ENCODE measurements at regions not wholly inside any gene's neighbourhood (a gene's known extent, or its start where the extent isn't known, plus 50 kb on each side); places are given as distances from the start of the nearest gene placed in this dataset.

- H3K4me3 Mint-ChIP-seq: no peak overlapping the region
- no peak for TF ChIP-seq CTCF (IDR thresholded peaks at IDR 0.05)
- H3K27ac Mint-ChIP-seq: no peak overlapping the region
- no peaks in the 10 kb centered on the region for H3K4me1 Mint-ChIP-seq (ENCODE audit: low read depth)
- no peaks in the 10 kb centered on the region for H3K36me3 Mint-ChIP-seq (ENCODE audit: low read depth)
- peaks cover 51% of the 10 kb centered on the region for H3K9me3 Mint-ChIP-seq
- DNase-seq: no peak
- H3K27me3 Mint-ChIP-seq (ENCODE audit: insufficient read depth): no peaks in the 10 kb centered on the region; the same call in 1 of the 2 replicates
These were observed 274.4 kb upstream of the CXADR start for GRCh38 chr21:17238468-17238867.

GRCh38 chr21:17250778-17251241 is 262.0 kb upstream of the CXADR start:
- H3K4me3 Mint-ChIP-seq: no peak overlapping the region
- H3K9me3 Mint-ChIP-seq: peaks cover 31% of the 10 kb centered on the region
- TF ChIP-seq CTCF (IDR thresholded peaks at IDR 0.05): no peak
- H3K27ac Mint-ChIP-seq: no peak overlapping the region
- H3K27me3 Mint-ChIP-seq (ENCODE audit: insufficient read depth): no peaks in the 10 kb centered on the region
- no peak for DNase-seq
- no peaks in the 10 kb centered on the region for H3K4me1 Mint-ChIP-seq (ENCODE audit: low read depth)
- H3K36me3 Mint-ChIP-seq (ENCODE audit: low read depth): no peaks in the 10 kb centered on the region

GRCh38 chr21:17257784-17258183 is 255.1 kb upstream of the CXADR start:
- Mint-ChIP-seq H3K36me3 (ENCODE audit: low read depth) (no peaks in the 10 kb centered on the region), H3K9me3 (peaks cover 21% of the 10 kb centered on the region), H3K4me3 (no peak overlapping the region), H3K4me1 (ENCODE audit: low read depth) (no peaks in the 10 kb centered on the region), H3K27ac (no peak overlapping the region), H3K27me3 (ENCODE audit: insufficient read depth) (no peaks in the 10 kb centered on the region)
- DNase-seq: no peak
- no peak for TF ChIP-seq CTCF (IDR thresholded peaks at IDR 0.05)

GRCh38 chr21:17264182-17264581 is 248.7 kb upstream of the CXADR start:
- no peak overlapping the region for H3K27ac Mint-ChIP-seq
- H3K4me1 Mint-ChIP-seq (ENCODE audit: low read depth): no peaks in the 10 kb centered on the region
- TF ChIP-seq CTCF (IDR thresholded peaks at IDR 0.05): no peak
- no peaks in the 10 kb centered on the region for H3K36me3 Mint-ChIP-seq (ENCODE audit: low read depth)
- no peaks in the 10 kb centered on the region for H3K9me3 Mint-ChIP-seq
- no peak overlapping the region for H3K4me3 Mint-ChIP-seq
- H3K27me3 Mint-ChIP-seq (ENCODE audit: insufficient read depth): no peaks in the 10 kb centered on the region
- DNase-seq: no peak

GRCh38 chr21:17269760-17270159 is 243.1 kb upstream of the CXADR start:
- Mint-ChIP-seq H3K27ac (no peak overlapping the region), H3K27me3 (ENCODE audit: insufficient read depth) (peaks cover 3% of the 10 kb centered on the region; the same call in 1 of the 2 replicates), H3K36me3 (ENCODE audit: low read depth) (no peaks in the 10 kb centered on the region), H3K4me1 (ENCODE audit: low read depth) (no peaks in the 10 kb centered on the region), H3K4me3 (no peak overlapping the region), H3K9me3 (peaks cover 5% of the 10 kb centered on the region; the same call in 1 of the 2 replicates)
- no peak for TF ChIP-seq CTCF (IDR thresholded peaks at IDR 0.05)
- no peak for DNase-seq

- H3K4me1 Mint-ChIP-seq (ENCODE audit: low read depth): no peaks in the 10 kb centered on the region
- H3K4me3 Mint-ChIP-seq: no peak overlapping the region
- H3K27me3 Mint-ChIP-seq (ENCODE audit: insufficient read depth): peaks cover 3% of the 10 kb centered on the region; the same call in 1 of the 2 replicates
- DNase-seq: peak; percentile 32
- H3K36me3 Mint-ChIP-seq (ENCODE audit: low read depth): no peaks in the 10 kb centered on the region
- H3K27ac Mint-ChIP-seq: no peak overlapping the region
- peaks cover 5% of the 10 kb centered on the region; the same call in 1 of the 2 replicates for H3K9me3 Mint-ChIP-seq
- TF ChIP-seq CTCF (IDR thresholded peaks at IDR 0.05): peak; percentile 68
These were observed 242.6 kb upstream of the CXADR start for GRCh38 chr21:17270229-17270628.

Measured in HFFc6 (cell line).